Activated naive CD8-positive, alpha-beta T cell treated with anti-CD3 and anti-CD28 coated beads, Interleukin-2, amount 10 ng/mL, durations not matched to agents 7 days and 5 days (primary cell): ENCODE measurements at regions not wholly inside any gene's neighbourhood (a gene's known extent, or its start where the extent isn't known, plus 50 kb on each side); places are given as distances from the start of the nearest gene placed in this dataset.
A peak's percentile ranks its signal among the peaks of the same experiment; 100 is the strongest.
"Not testable (repeated sequence)": the region's sequence is repeated elsewhere in the genome, so short reads cannot be mapped to it uniquely, and the experiment has no call there.

Source experiments
- ATAC-seq: fragments of 150-1000 bp; cut with Tn5 transposase; one replicate; pipeline ENCODE4 v1.10.0; 2021; ENCODE audit warnings: low read depth, moderate library complexity
- POLR2A ChIA-PET: fragments of 350-600 bp; sonication (Branson Sonifier 250); formaldehyde crosslinking; loops from one replicate; lab custom pipeline; 2021; ENCODE audit warnings: antibody characterized with exemption; lab: Charles Lee
- DNase-seq: peaks from one replicate; pipeline ENCODE4 v3.0.0; 2021
- H3K27ac Mint-ChIP-seq: one replicate; pipeline ENCODE4 v1.8.0; 2022; ENCODE audit warnings: mild to moderate bottlenecking, mixed read lengths
- H3K27me3 Mint-ChIP-seq: one replicate; pipeline ENCODE4 v1.8.0; 2022; ENCODE audit warnings: mild to moderate bottlenecking, moderate library complexity, mixed read lengths
- H3K36me3 Mint-ChIP-seq: one replicate; pipeline ENCODE4 v1.8.0; 2021; ENCODE audit warnings: mild to moderate bottlenecking, mixed read lengths
- H3K4me1 Mint-ChIP-seq: one replicate; pipeline ENCODE4 v1.8.0; 2021; ENCODE audit warnings: mixed read lengths
- H3K4me3 Mint-ChIP-seq: one replicate; pipeline ENCODE4 v1.8.0; 2022; ENCODE audit warnings: mild to moderate bottlenecking, moderate library complexity, mixed read lengths
- H3K9me3 Mint-ChIP-seq: one replicate; pipeline ENCODE4 v1.8.0; 2021; ENCODE audit warnings: mixed read lengths

- ATAC-seq, H3K4me1 Mint-ChIP-seq, H3K36me3 Mint-ChIP-seq: not testable (repeated sequence)
Observed at GRCh38 chr1:149673231-149673909, 89.7 kb downstream of the PPIAL4C start.

GRCh38 chr1:149674921-149675320, 91.3 kb downstream of the PPIAL4C start:
- ATAC-seq, H3K4me1 Mint-ChIP-seq, H3K4me3 Mint-ChIP-seq, H3K27me3 Mint-ChIP-seq, DNase-seq, H3K27ac Mint-ChIP-seq, H3K36me3 Mint-ChIP-seq, H3K9me3 Mint-ChIP-seq, POLR2A ChIA-PET: not testable (repeated sequence)

More at GRCh38 chr1:149673231-149673909, 89.7 kb downstream of the PPIAL4C start:
- H3K9me3 Mint-ChIP-seq, DNase-seq, POLR2A ChIA-PET, H3K27me3 Mint-ChIP-seq, H3K4me3 Mint-ChIP-seq, H3K27ac Mint-ChIP-seq: not testable (repeated sequence)

- H3K4me3 Mint-ChIP-seq, H3K27ac Mint-ChIP-seq, POLR2A ChIA-PET, DNase-seq, H3K9me3 Mint-ChIP-seq, H3K27me3 Mint-ChIP-seq, ATAC-seq, H3K36me3 Mint-ChIP-seq, H3K4me1 Mint-ChIP-seq: not testable (repeated sequence)
Observed at GRCh38 chr1:149677359-149677758, 93.7 kb downstream of the PPIAL4C start.

GRCh38 chr1:149686593-149687238, 95.8 kb upstream of the FCGR1A start:
- H3K27ac Mint-ChIP-seq, H3K4me3 Mint-ChIP-seq, H3K4me1 Mint-ChIP-seq, H3K36me3 Mint-ChIP-seq, H3K9me3 Mint-ChIP-seq, POLR2A ChIA-PET, DNase-seq, H3K27me3 Mint-ChIP-seq: not testable (repeated sequence)
- peak; percentile 94 for ATAC-seq

GRCh38 chr1:149691399-149691798, 91.1 kb upstream of the FCGR1A start:
- POLR2A ChIA-PET, H3K4me3 Mint-ChIP-seq, DNase-seq, ATAC-seq, H3K4me1 Mint-ChIP-seq, H3K27me3 Mint-ChIP-seq, H3K27ac Mint-ChIP-seq, H3K36me3 Mint-ChIP-seq, H3K9me3 Mint-ChIP-seq: not testable (repeated sequence)

GRCh38 chr1:149692804-149693539, 89.5 kb upstream of the FCGR1A start:
- H3K4me3 Mint-ChIP-seq: peak overlapping the region; percentile 39
- DNase-seq (peak; percentile 64), ATAC-seq (peak; percentile 88)
- H3K36me3 Mint-ChIP-seq, H3K4me1 Mint-ChIP-seq, POLR2A ChIA-PET, H3K9me3 Mint-ChIP-seq, H3K27me3 Mint-ChIP-seq, H3K27ac Mint-ChIP-seq: not testable (repeated sequence)

GRCh38 chr1:149695066-149695465, 87.4 kb upstream of the FCGR1A start:
- H3K4me1 Mint-ChIP-seq, H3K27me3 Mint-ChIP-seq, DNase-seq, H3K27ac Mint-ChIP-seq, POLR2A ChIA-PET, H3K9me3 Mint-ChIP-seq, H3K36me3 Mint-ChIP-seq: not testable (repeated sequence)
- peak overlapping the region; percentile 44 for H3K4me3 Mint-ChIP-seq
- ATAC-seq: peak; percentile 39

GRCh38 chr1:149700220-149700619, 82.3 kb upstream of the FCGR1A start:
- H3K9me3 Mint-ChIP-seq, H3K4me1 Mint-ChIP-seq, H3K36me3 Mint-ChIP-seq, ATAC-seq, H3K4me3 Mint-ChIP-seq, POLR2A ChIA-PET, H3K27me3 Mint-ChIP-seq, H3K27ac Mint-ChIP-seq: not testable (repeated sequence)
- DNase-seq: peak; percentile 29

- peak; percentile 39 for ATAC-seq
- H3K36me3 Mint-ChIP-seq, H3K4me1 Mint-ChIP-seq, POLR2A ChIA-PET, H3K27me3 Mint-ChIP-seq, H3K4me3 Mint-ChIP-seq, H3K9me3 Mint-ChIP-seq, DNase-seq, H3K27ac Mint-ChIP-seq: not testable (repeated sequence)
Observed at GRCh38 chr1:149700677-149701567, 81.6 kb upstream of the FCGR1A start.

- Mint-ChIP-seq H3K27ac (peak overlapping the region; percentile 79), H3K4me3 (peak overlapping the region; percentile 56)
- H3K4me1 Mint-ChIP-seq, H3K9me3 Mint-ChIP-seq, H3K36me3 Mint-ChIP-seq, POLR2A ChIA-PET, H3K27me3 Mint-ChIP-seq: not testable (repeated sequence)
- peak; percentile 84 for ATAC-seq
- peak; percentile 53 for DNase-seq
Observed at GRCh38 chr1:149708192-149708853, 74.2 kb upstream of the FCGR1A start.

- POLR2A ChIA-PET, H3K9me3 Mint-ChIP-seq, ATAC-seq, H3K27me3 Mint-ChIP-seq, H3K4me1 Mint-ChIP-seq, H3K27ac Mint-ChIP-seq, H3K4me3 Mint-ChIP-seq, DNase-seq, H3K36me3 Mint-ChIP-seq: not testable (repeated sequence)
Observed at GRCh38 chr1:149711651-149712050, 70.8 kb upstream of the FCGR1A start.

GRCh38 chr1:149712154-149712927, 70.2 kb upstream of the FCGR1A start:
- H3K27ac Mint-ChIP-seq: not testable (repeated sequence)

More at GRCh38 chr1:149712154-149712927, 70.2 kb upstream of the FCGR1A start:
- ATAC-seq, H3K4me3 Mint-ChIP-seq, H3K27me3 Mint-ChIP-seq, H3K4me1 Mint-ChIP-seq, H3K9me3 Mint-ChIP-seq, DNase-seq, H3K36me3 Mint-ChIP-seq, POLR2A ChIA-PET: not testable (repeated sequence)
